Amygdala (tissue), 56 donors: ENCODE measurements at regions not wholly inside any gene's neighbourhood (a gene's known extent, or its start where the extent isn't known, plus 50 kb on each side); places are given as distances from the start of the nearest gene placed in this dataset.

ENCODE experiments used
- DNase-seq, 56 donors: peaks; one replicate each; lab custom pipeline; 2025; lab: John Stamatoyannopoulos, UW

- no peak for DNase-seq
Observed at GRCh38 chr11:134519390-134519750, 107.3 kb upstream of the B3GAT1 start.

GRCh38 chr11:134518616-134519389 is 106.8 kb upstream of the B3GAT1 start:
- no peak for DNase-seq

DNA sequence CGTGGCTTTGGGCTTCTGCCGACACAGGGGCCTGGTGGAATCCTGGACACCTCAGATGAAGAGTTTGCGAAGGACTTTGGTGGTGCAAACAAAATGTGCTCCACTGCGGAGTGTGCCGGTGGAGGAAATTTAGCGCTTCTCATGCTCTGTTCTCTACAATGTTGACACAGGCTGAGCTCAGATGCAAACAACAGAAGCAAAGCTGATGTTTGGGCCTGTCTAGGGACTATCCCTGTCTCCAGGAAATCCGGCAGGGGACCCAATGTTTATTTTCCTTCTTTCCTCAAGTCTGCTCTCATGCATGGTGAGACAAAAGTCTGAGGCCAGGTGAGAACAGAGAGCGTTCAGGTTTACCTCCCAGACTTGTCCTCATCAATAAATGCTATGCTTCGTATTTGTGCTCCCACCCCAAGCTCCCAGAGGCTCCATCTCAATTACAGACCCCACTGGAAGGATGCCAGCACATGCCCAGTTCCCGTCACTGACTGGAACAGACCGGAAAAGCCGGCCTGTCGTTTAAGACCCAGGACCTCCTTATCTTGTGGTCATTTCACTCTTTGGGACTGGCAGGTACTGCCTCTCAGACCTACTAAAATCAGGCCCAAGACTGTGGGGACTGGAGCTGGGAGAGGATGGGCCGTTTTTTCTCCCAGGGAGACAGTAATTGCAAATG is 105.7 kb upstream of the B3GAT1 start:
- DNase-seq, result no peak

GRCh38 chr11:134517115-134517514 is 105.1 kb upstream of the B3GAT1 start:
- no peak for DNase-seq

- no peak for DNase-seq
Observed at GRCh38 chr11:134516529-134516928, 104.5 kb upstream of the B3GAT1 start.

GRCh38 chr11:134515081-134515960 is 103.3 kb upstream of the B3GAT1 start:
- DNase-seq, result no peak

- no peak for DNase-seq
Observed at GRCh38 chr11:134514354-134514951, 102.4 kb upstream of the B3GAT1 start.

- no peak for DNase-seq
Observed at GRCh38 chr11:134513585-134514120, 101.6 kb upstream of the B3GAT1 start.

- DNase-seq, result no peak
Observed at GRCh38 chr11:134512571-134513538, 100.8 kb upstream of the B3GAT1 start.

GRCh38 chr11:134512061-134512460 is 100.0 kb upstream of the B3GAT1 start:
- DNase-seq, result no peak

- DNase-seq, result no peak
Observed at GRCh38 chr11:134511255-134511654, 99.2 kb upstream of the B3GAT1 start.

- no peak for DNase-seq
Observed at GRCh38 chr11:134510233-134511040, 98.4 kb upstream of the B3GAT1 start.

- no peak for DNase-seq
Observed at GRCh38 chr11:134509381-134510232, 97.6 kb upstream of the B3GAT1 start.

DNA sequence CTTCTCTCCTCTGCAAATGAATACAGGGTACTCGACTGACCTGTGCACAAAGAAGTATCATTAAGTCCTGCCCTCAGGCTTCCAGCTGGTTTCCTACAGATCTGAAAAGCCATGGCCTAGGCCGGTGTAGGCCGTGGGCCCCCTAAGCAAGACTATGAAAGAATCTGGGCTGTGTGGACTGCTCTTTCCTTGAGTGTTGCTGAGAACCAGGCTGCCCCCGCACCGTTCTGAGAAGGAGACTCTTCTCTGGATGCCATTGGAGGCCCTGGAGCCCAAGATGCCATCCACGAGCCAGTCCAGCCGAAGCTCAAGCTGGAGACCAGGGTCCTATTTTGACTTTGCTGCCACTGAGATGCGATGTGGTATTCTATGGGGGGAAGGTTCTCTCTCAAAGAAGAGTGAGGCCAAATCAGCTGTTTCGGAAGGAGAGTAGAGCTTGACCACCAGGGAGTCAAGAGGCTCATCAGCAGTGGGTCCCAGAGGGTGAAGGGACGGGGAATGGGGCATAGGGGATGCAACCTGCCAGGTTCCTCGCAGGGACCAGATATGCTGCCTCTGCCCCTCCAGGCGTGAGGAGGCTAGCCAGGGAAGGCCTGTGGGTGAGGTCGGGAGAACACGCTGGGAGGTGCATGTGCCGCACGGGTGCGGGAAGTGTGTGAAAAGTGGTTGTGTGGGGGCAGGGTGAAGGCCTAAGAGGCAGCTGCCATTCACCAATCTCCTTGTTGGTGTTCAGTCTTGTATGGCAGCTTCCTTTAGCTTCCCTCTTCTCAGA is 96.4 kb upstream of the B3GAT1 start:
- DNase-seq, result no peak

DNA sequence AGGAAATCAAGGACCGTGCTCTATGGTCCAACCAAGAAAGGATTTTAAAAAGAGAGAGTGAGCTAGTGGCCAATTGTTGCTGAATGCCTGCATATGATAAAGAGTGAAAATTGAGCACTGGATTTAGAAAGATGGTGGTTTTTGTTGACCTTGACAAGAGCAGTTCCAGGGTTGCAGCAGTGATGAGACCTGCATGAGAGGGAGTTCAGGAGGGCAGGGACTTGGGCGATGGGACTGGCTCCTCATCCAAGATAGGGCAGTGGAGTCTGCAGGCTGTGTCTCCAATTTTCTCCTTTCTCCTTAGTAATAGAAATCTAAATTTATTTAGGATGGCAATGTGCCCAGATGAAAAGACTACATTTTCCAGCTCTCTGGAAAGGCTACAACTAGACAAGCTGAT is 94.0 kb upstream of the B3GAT1 start:
- DNase-seq, result no peak

GRCh38 chr11:134505125-134505524 is 93.1 kb upstream of the B3GAT1 start:
- DNase-seq, result no peak
